CD14-positive monocyte (primary cell): ENCODE measurements at regions not wholly inside any gene's neighbourhood (a gene's known extent, or its start where the extent isn't known, plus 50 kb on each side); places are given as distances from the start of the nearest gene placed in this dataset.

Source experiments
- DNase-seq, 3 donors: peaks; one replicate each; pipeline ENCODE4 v3.0.0-alpha.2; 2011 to 2022
- H2AFZ ChIP-seq: 2 replicates; pipeline ENCODE4 v1.6.0; 2012; ENCODE audit warnings: mild to moderate bottlenecking, low read depth, low read length, inconsistent platforms; ENCODE audit not compliant: insufficient read depth, poor library complexity, severe bottlenecking
- H3K27ac ChIP-seq, 2 donors: 1 replicate in 1 of 2; 2 replicates in 1 of 2; pipeline ENCODE4 v1.5.1; 2012 to 2013; ENCODE audit warnings: low read length in 2 of 2, control low read depth in 1 of 2, inconsistent platforms in 1 of 2, low read depth in 1 of 2, mild to moderate bottlenecking in 1 of 2
- H3K27me3 ChIP-seq, 2 donors: one replicate each; pipeline versions ENCODE4 v1.6.0 to v1.6.1; 2011 to 2013; ENCODE audit warnings: low read length in 2 of 2; ENCODE audit not compliant: control insufficient read depth in 2 of 2, insufficient read depth in 2 of 2
- H3K36me3 ChIP-seq, 2 donors: replicated peaks in 1 of 2; 1 replicate in 1 of 2; 2 replicates in 1 of 2; pipeline versions ENCODE4 v1.5.1 to v1.6.1; 2012 to 2013; ENCODE audit warnings: low read length in 2 of 2, control low read depth in 1 of 2, inconsistent platforms in 1 of 2, mild to moderate bottlenecking in 1 of 2; ENCODE audit not compliant: insufficient read depth in 2 of 2, control insufficient read depth in 1 of 2
- H3K4me1 ChIP-seq, 2 donors: 1 replicate in 1 of 2; 2 replicates in 1 of 2; pipeline versions ENCODE4 v1.5.1 to v1.6.1; 2012 to 2013; ENCODE audit warnings: low read length in 2 of 2, control low read depth in 1 of 2, inconsistent platforms in 1 of 2, mild to moderate bottlenecking in 1 of 2, moderate library complexity in 1 of 2; ENCODE audit not compliant: insufficient read depth in 2 of 2, control insufficient read depth in 1 of 2
- H3K4me2 ChIP-seq: replicated peaks from 2 replicates; pipeline ENCODE3; 2012; ENCODE audit warnings: low read length, moderate library complexity, mild to moderate bottlenecking; ENCODE audit not compliant: poor library complexity, severe bottlenecking; ENCODE audit errors: extremely low read depth
- H3K4me3 ChIP-seq, 3 experiments: fragments of 200-600 bp in 1 of 3; sonication (generic) in 1 of 3; replicated peaks in 1 of 3; 1 replicate in 2 of 3; 2 replicates in 1 of 3; pipeline ENCODE4 v1.5.1; 2011 to 2013; ENCODE audit warnings: low read length in 3 of 3, mild to moderate bottlenecking in 3 of 3, control low read depth in 2 of 3, low read depth in 2 of 3, inconsistent platforms in 1 of 3, moderate library complexity in 1 of 3
- H3K79me2 ChIP-seq: 2 replicates; pipeline ENCODE4 v1.6.0; 2012; ENCODE audit warnings: mild to moderate bottlenecking, control low read depth, inconsistent platforms, low read length, moderate library complexity; ENCODE audit not compliant: insufficient read depth
- H3K9ac ChIP-seq: 2 replicates; pipeline ENCODE4 v1.6.0; 2017; ENCODE audit warnings: low read length, mild to moderate bottlenecking; ENCODE audit not compliant: insufficient read depth, poor library complexity, severe bottlenecking
- H3K9me3 ChIP-seq, 2 donors: replicated peaks in 1 of 2; 1 replicate in 1 of 2; 2 replicates in 1 of 2; pipeline versions ENCODE4 v1.5.1 to v1.6.1; 2012 to 2013; ENCODE audit warnings: low read length in 2 of 2, control low read depth in 1 of 2; ENCODE audit not compliant: control insufficient read depth in 1 of 2, insufficient read depth in 1 of 2
- H4K20me1 ChIP-seq: 2 replicates; pipeline ENCODE4 v1.6.0; 2012; ENCODE audit warnings: mild to moderate bottlenecking, low read length, control low read depth, moderate library complexity; ENCODE audit not compliant: insufficient read depth
- H3K27ac Mint-ChIP-seq, 7 donors: one replicate each; pipeline ENCODE4 v1.8.0; 2020; ENCODE audit warnings: mild to moderate bottlenecking in 7 of 7, mixed read lengths in 7 of 7, moderate library complexity in 6 of 7, inconsistent platforms in 2 of 7
- H3K27me3 Mint-ChIP-seq, 3 donors: one replicate each; pipeline ENCODE4 v1.8.0; 2021 to 2022; ENCODE audit warnings: low read depth in 3 of 3, mild to moderate bottlenecking in 3 of 3, mixed read lengths in 3 of 3, moderate library complexity in 3 of 3, inconsistent platforms in 1 of 3
- H3K36me3 Mint-ChIP-seq, 2 donors: one replicate each; pipeline ENCODE4 v1.8.0; 2020; ENCODE audit warnings: mixed read lengths in 2 of 2, inconsistent platforms in 1 of 2, mild to moderate bottlenecking in 1 of 2
- H3K4me1 Mint-ChIP-seq: one replicate; pipeline ENCODE4 v1.8.0; 2020; ENCODE audit warnings: mild to moderate bottlenecking, mixed read lengths
- H3K4me3 Mint-ChIP-seq, 2 donors: one replicate each; pipeline ENCODE4 v1.8.0; 2020; ENCODE audit warnings: mild to moderate bottlenecking in 2 of 2, mixed read lengths in 2 of 2, moderate library complexity in 1 of 2
- H3K9me3 Mint-ChIP-seq, 7 donors: one replicate each; pipeline ENCODE4 v1.8.0; 2020 to 2022; ENCODE audit warnings: mixed read lengths in 7 of 7, mild to moderate bottlenecking in 6 of 7, moderate library complexity in 6 of 7, inconsistent platforms in 2 of 7
- CTCF ChIP-seq: fragments of 200-600 bp; IDR thresholded peaks from one replicate; pipeline ENCODE4 v1.8.0; 2022; ENCODE audit warnings: antibody characterized with exemption, mild to moderate bottlenecking
- WGBS: methylation state at CpG from one replicate; pipeline ENCODE4 v1.1.5; 2013; ENCODE audit warnings: missing lambda C conversion rate; ENCODE audit not compliant: insufficient coverage; 5-methylcytosine and 5-hydroxymethylcytosine counted together
- intact Hi-C, 2 donors: fragments of 100-400 bp; cut with micrococcal nuclease; formaldehyde crosslinking; loops; one replicate each; pipeline versions ENCODE4 v1.15.0 to v1.15.1; 2023

GRCh38 chr1:94600556-94600955, 59.0 kb upstream of the F3 start:
- WGBS = no CpG with 5 or more reads among the region's 2 CpGs
- no peak overlapping the region for H3K27ac Mint-ChIP-seq
- TF ChIP-seq CTCF = no peak
- Histone ChIP-seq H2AFZ (no peak overlapping the region), H4K20me1 (no peaks in the 10 kb centered on the region), H3K36me3 (no peaks in the 10 kb centered on the region), H3K9ac (no peak overlapping the region), H3K9me3 (no peaks in the 10 kb centered on the region), H3K4me1 (peaks cover 52 to 60% of the 10 kb centered on the region in 2 donors), H3K79me2 (no peaks in the 10 kb centered on the region), H3K27ac (no peak overlapping the region), H3K4me3 (no peak overlapping the region), H3K4me2 (no peak overlapping the region), H3K27me3 (no peaks in the 10 kb centered on the region)
- H3K4me1 Mint-ChIP-seq = peaks cover 61% of the 10 kb centered on the region
- peak overlapping the region in 1 of 2 donors; percentile 35 for H3K4me3 Mint-ChIP-seq
- no peak for DNase-seq
- peaks cover 0 to 10% of the 10 kb centered on the region in 2 donors for H3K36me3 Mint-ChIP-seq
- intact Hi-C loops = loop anchor here in 1 of 2 donors (10.0 kb wide), 1 partner anchor 174 kb away; no protein-coding TSS in a partner anchor
- H3K27me3 Mint-ChIP-seq = peaks cover 4 to 17% (median 11%) of the 10 kb centered on the region in 3 donors
- peaks cover 0 to 3% (median 0%) of the 10 kb centered on the region in 7 donors for H3K9me3 Mint-ChIP-seq

- Histone ChIP-seq H3K27ac (no peak overlapping the region), H3K27me3 (no peaks in the 10 kb centered on the region), H3K9me3 (no peaks in the 10 kb centered on the region), H3K36me3 (no peaks in the 10 kb centered on the region), H3K79me2 (no peaks in the 10 kb centered on the region), H3K9ac (no peak overlapping the region), H4K20me1 (no peaks in the 10 kb centered on the region), H3K4me1 (peaks cover 52 to 60% of the 10 kb centered on the region in 2 donors), H2AFZ (peak overlapping the region; percentile 49), H3K4me3 (peak overlapping the region in 1 of 3 experiments; percentile 41), H3K4me2 (peak overlapping the region; percentile 44)
- 40% methylated on average over 4 of the region's 11 CpGs for WGBS
- Mint-ChIP-seq H3K9me3 (peaks cover 0 to 3% (median 0%) of the 10 kb centered on the region in 7 donors), H3K36me3 (peaks cover 0 to 10% of the 10 kb centered on the region in 2 donors), H3K27me3 (peaks cover 4 to 13% (median 9%) of the 10 kb centered on the region in 3 donors), H3K4me3 (peak overlapping the region; percentile 48 to 84), H3K27ac (peak overlapping the region in 4 of 7 donors; percentile 30 to 87 (median 76)), H3K4me1 (peaks cover 60% of the 10 kb centered on the region)
- intact Hi-C loops = loop anchor here in 1 of 2 donors (10.0 kb wide), 1 partner anchor 54 kb away; the partner anchor contains the start of gene F3
- peak; percentile 47 to 81 (median 65) for DNase-seq
- no peak for TF ChIP-seq CTCF
Observed at GRCh38 chr1:94599095-94599813, 57.7 kb upstream of the F3 start.
